ENCODE measurements at regions not wholly inside any gene's neighbourhood (a gene's known extent, or its start where the extent isn't known, plus 50 kb on each side); places are given as distances from the start of the nearest gene placed in this dataset.

- no peak for DNase-seq (ENCODE audit: low spot score)
- Mint-ChIP-seq H3K36me3 (ENCODE audit: low read depth) (no peaks in the 10 kb centered on the region), H3K27ac (no peak overlapping the region), H3K9me3 (no peaks in the 10 kb centered on the region), H3K4me1 (ENCODE audit: low read depth) (no peaks in the 10 kb centered on the region), H3K4me3 (no peak overlapping the region), H3K27me3 (ENCODE audit: insufficient read depth) (peaks cover 2% of the 10 kb centered on the region)
- intact Hi-C loops (cut with micrococcal nuclease), result no loop called here
Observed at GRCh38 chr2:40546439-40547191, 94.7 kb upstream of the SLC8A1 start.

- DNase-seq (ENCODE audit: low spot score), result no peak
- H3K9me3 Mint-ChIP-seq, result no peaks in the 10 kb centered on the region
- intact Hi-C loops (cut with micrococcal nuclease), result no loop called here
- H3K27me3 Mint-ChIP-seq (ENCODE audit: insufficient read depth), result peaks cover 2% of the 10 kb centered on the region
- no peak overlapping the region for H3K27ac Mint-ChIP-seq
- H3K4me3 Mint-ChIP-seq, result no peak overlapping the region
- H3K4me1 Mint-ChIP-seq (ENCODE audit: low read depth), result no peaks in the 10 kb centered on the region
- no peaks in the 10 kb centered on the region for H3K36me3 Mint-ChIP-seq (ENCODE audit: low read depth)
Observed at GRCh38 chr2:40548521-40548920, 96.6 kb upstream of the SLC8A1 start.

GRCh38 chr2:40550085-40550484 lies 98.2 kb upstream of the SLC8A1 start:
- DNase-seq (ENCODE audit: low spot score), result no peak
- peaks cover 2% of the 10 kb centered on the region for H3K27me3 Mint-ChIP-seq (ENCODE audit: insufficient read depth)
- no peak overlapping the region for H3K27ac Mint-ChIP-seq
- H3K4me3 Mint-ChIP-seq, result no peak overlapping the region
- no peaks in the 10 kb centered on the region for H3K9me3 Mint-ChIP-seq
- intact Hi-C loops (cut with micrococcal nuclease), result no loop called here
- no peaks in the 10 kb centered on the region for H3K4me1 Mint-ChIP-seq (ENCODE audit: low read depth)
- H3K36me3 Mint-ChIP-seq (ENCODE audit: low read depth), result no peaks in the 10 kb centered on the region

GRCh38 chr2:40551081-40551480 lies 99.2 kb upstream of the SLC8A1 start:
- intact Hi-C loops (cut with micrococcal nuclease), result no loop called here
- no peak for DNase-seq (ENCODE audit: low spot score)
- Mint-ChIP-seq H3K27ac (no peak overlapping the region), H3K27me3 (ENCODE audit: insufficient read depth) (peaks cover 2% of the 10 kb centered on the region), H3K9me3 (no peaks in the 10 kb centered on the region), H3K4me1 (ENCODE audit: low read depth) (no peaks in the 10 kb centered on the region), H3K36me3 (ENCODE audit: low read depth) (no peaks in the 10 kb centered on the region), H3K4me3 (no peak overlapping the region)

- H3K4me3 Mint-ChIP-seq, result no peak overlapping the region
Observed at GRCh38 chr2:40554665-40555294, 102.9 kb upstream of the SLC8A1 start.

DNA sequence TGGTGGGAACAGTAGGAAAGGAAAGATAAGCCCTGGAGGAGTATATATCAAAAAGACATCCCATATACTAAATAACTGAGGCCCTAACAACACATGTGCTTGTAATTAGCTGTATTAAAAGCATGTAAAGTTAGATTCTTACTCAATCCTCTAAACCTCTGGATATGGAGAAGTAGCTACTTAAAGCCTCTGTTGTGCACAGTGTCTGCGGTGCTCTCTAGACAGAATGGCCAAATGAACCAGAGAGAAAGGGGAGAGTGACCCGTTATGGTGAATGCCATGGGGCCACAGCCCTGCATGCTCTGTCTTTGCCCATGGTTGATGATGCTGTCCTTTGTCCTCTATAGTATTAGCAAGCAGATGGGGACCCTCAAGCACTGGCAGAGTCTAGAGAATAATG lies 104.4 kb upstream of the SLC8A1 start:
- DNase-seq (ENCODE audit: low spot score), result no peak
- Mint-ChIP-seq H3K9me3 (no peaks in the 10 kb centered on the region), H3K4me3 (no peak overlapping the region), H3K36me3 (ENCODE audit: low read depth) (no peaks in the 10 kb centered on the region), H3K4me1 (ENCODE audit: low read depth) (no peaks in the 10 kb centered on the region), H3K27me3 (ENCODE audit: insufficient read depth) (no peaks in the 10 kb centered on the region), H3K27ac (no peak overlapping the region)
- intact Hi-C loops (cut with micrococcal nuclease), result no loop called here

More at GRCh38 chr2:40554665-40555294, 102.9 kb upstream of the SLC8A1 start:
- Mint-ChIP-seq H3K36me3 (ENCODE audit: low read depth) (no peaks in the 10 kb centered on the region), H3K4me1 (ENCODE audit: low read depth) (no peaks in the 10 kb centered on the region), H3K27ac (no peak overlapping the region), H3K9me3 (no peaks in the 10 kb centered on the region), H3K27me3 (ENCODE audit: insufficient read depth) (peaks cover 2% of the 10 kb centered on the region)
- intact Hi-C loops (cut with micrococcal nuclease), result loop anchor here (1.0 to 2.0 kb wide), 2 partner anchors 104 to 641 kb away; no protein-coding TSS in a partner anchor
- DNase-seq (ENCODE audit: low spot score), result peak; percentile 26

- H3K36me3 Mint-ChIP-seq (ENCODE audit: low read depth), result no peaks in the 10 kb centered on the region
- H3K4me3 Mint-ChIP-seq, result no peak overlapping the region
- DNase-seq (ENCODE audit: low spot score), result no peak
- no peaks in the 10 kb centered on the region for H3K9me3 Mint-ChIP-seq
- no peaks in the 10 kb centered on the region for H3K4me1 Mint-ChIP-seq (ENCODE audit: low read depth)
- no peak overlapping the region for H3K27ac Mint-ChIP-seq
- intact Hi-C loops (cut with micrococcal nuclease), result no loop called here
- H3K27me3 Mint-ChIP-seq (ENCODE audit: insufficient read depth), result no peaks in the 10 kb centered on the region
Observed at GRCh38 chr2:40556739-40557138, 104.8 kb upstream of the SLC8A1 start.

- intact Hi-C loops (cut with micrococcal nuclease), result no loop called here
- Mint-ChIP-seq H3K27ac (no peak overlapping the region), H3K27me3 (ENCODE audit: insufficient read depth) (no peaks in the 10 kb centered on the region), H3K9me3 (no peaks in the 10 kb centered on the region), H3K36me3 (ENCODE audit: low read depth) (no peaks in the 10 kb centered on the region), H3K4me3 (no peak overlapping the region), H3K4me1 (ENCODE audit: low read depth) (no peaks in the 10 kb centered on the region)
- no peak for DNase-seq (ENCODE audit: low spot score)
Observed at GRCh38 chr2:40558761-40559160, 106.9 kb upstream of the SLC8A1 start.

GRCh38 chr2:40559175-40559574 lies 107.3 kb upstream of the SLC8A1 start:
- Mint-ChIP-seq H3K27ac (no peak overlapping the region), H3K27me3 (ENCODE audit: insufficient read depth) (no peaks in the 10 kb centered on the region), H3K4me3 (no peak overlapping the region), H3K9me3 (no peaks in the 10 kb centered on the region), H3K4me1 (ENCODE audit: low read depth) (no peaks in the 10 kb centered on the region), H3K36me3 (ENCODE audit: low read depth) (no peaks in the 10 kb centered on the region)
- intact Hi-C loops (cut with micrococcal nuclease), result no loop called here
- DNase-seq (ENCODE audit: low spot score), result no peak

DNA sequence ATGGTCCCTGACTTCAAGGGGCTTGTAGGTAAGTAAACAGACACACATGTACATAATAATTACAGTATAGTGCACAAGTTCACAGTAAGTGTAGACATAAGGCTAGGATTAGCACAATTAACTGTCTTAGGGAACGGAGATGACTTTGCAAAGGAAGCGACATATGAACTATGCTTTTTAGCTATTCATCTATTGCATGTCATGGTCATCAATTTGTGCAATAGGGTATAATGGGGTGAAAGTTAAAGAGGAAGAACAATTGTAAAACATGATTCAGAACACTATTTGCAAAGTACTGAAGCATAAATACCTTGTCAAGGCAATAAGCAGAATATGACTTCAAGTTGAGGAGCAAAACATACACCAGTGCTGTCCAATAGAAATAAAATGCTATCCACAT lies 112.3 kb upstream of the SLC8A1 start:
- no peaks in the 10 kb centered on the region for H3K27me3 Mint-ChIP-seq (ENCODE audit: insufficient read depth)
- H3K27ac Mint-ChIP-seq, result no peak overlapping the region
- H3K9me3 Mint-ChIP-seq, result no peaks in the 10 kb centered on the region
- no peaks in the 10 kb centered on the region for H3K36me3 Mint-ChIP-seq (ENCODE audit: low read depth)
- intact Hi-C loops (cut with micrococcal nuclease), result no loop called here
- no peaks in the 10 kb centered on the region for H3K4me1 Mint-ChIP-seq (ENCODE audit: low read depth)
- no peak overlapping the region for H3K4me3 Mint-ChIP-seq
- DNase-seq (ENCODE audit: low spot score), result no peak

GRCh38 chr2:40579247-40579646 lies 127.4 kb upstream of the SLC8A1 start:
- Mint-ChIP-seq H3K4me1 (ENCODE audit: low read depth) (no peaks in the 10 kb centered on the region), H3K27me3 (ENCODE audit: insufficient read depth) (no peaks in the 10 kb centered on the region), H3K9me3 (no peaks in the 10 kb centered on the region), H3K27ac (no peak overlapping the region), H3K36me3 (ENCODE audit: low read depth) (no peaks in the 10 kb centered on the region), H3K4me3 (no peak overlapping the region)
- no peak for DNase-seq (ENCODE audit: low spot score)
- intact Hi-C loops (cut with micrococcal nuclease), result no loop called here

- no peak for DNase-seq (ENCODE audit: low spot score)
- Mint-ChIP-seq H3K9me3 (no peaks in the 10 kb centered on the region), H3K4me3 (no peak overlapping the region), H3K27me3 (ENCODE audit: insufficient read depth) (no peaks in the 10 kb centered on the region), H3K27ac (no peak overlapping the region), H3K4me1 (ENCODE audit: low read depth) (no peaks in the 10 kb centered on the region), H3K36me3 (ENCODE audit: low read depth) (no peaks in the 10 kb centered on the region)
- intact Hi-C loops (cut with micrococcal nuclease), result no loop called here
Observed at GRCh38 chr2:40584432-40584831, 132.5 kb upstream of the SLC8A1 start.

GRCh38 chr2:40591774-40592173 lies 139.9 kb upstream of the SLC8A1 start:
- H3K9me3 Mint-ChIP-seq, result no peaks in the 10 kb centered on the region
- intact Hi-C loops (cut with micrococcal nuclease), result no loop called here
- no peak for DNase-seq (ENCODE audit: low spot score)

More at GRCh38 chr2:40591774-40592173, 139.9 kb upstream of the SLC8A1 start:
- Mint-ChIP-seq H3K27ac (no peak overlapping the region), H3K4me3 (no peak overlapping the region), H3K4me1 (ENCODE audit: low read depth) (no peaks in the 10 kb centered on the region), H3K27me3 (ENCODE audit: insufficient read depth) (no peaks in the 10 kb centered on the region), H3K36me3 (ENCODE audit: low read depth) (no peaks in the 10 kb centered on the region)

Data from activated T-helper 1 cell treated with anti-CD3 and anti-CD28 coated beads, Interleukin-12 subunit alpha, Interleukin-12 subunit beta, Interleukin-2, Interleukin-4 antibody, amounts not matched to agents 30 ng/mL and 10 ng/mL and 1 ng/mL, durations not matched to agents 14 hours and 24 hours and 36 hours (primary cell).